ENCODE measurements at regions not wholly inside any gene's neighbourhood (a gene's known extent, or its start where the extent isn't known, plus 50 kb on each side); places are given as distances from the start of the nearest gene placed in this dataset.
A peak's percentile ranks its signal among the peaks of the same experiment; 100 is the strongest.

- Histone ChIP-seq H3K4me1 (peaks cover 17 to 29% (median 19%) of the 10 kb centered on the region in 10 experiments; a peak in 19 of 20 replicates), H3K4me2 (peak overlapping the region; percentile 42 to 87 (median 59)), H4K20me1 (no peaks in the 10 kb centered on the region), H3K27ac (peak overlapping the region; percentile 45 to 63 (median 56); a peak in 19 of 22 replicates), H3K27me3 (no peaks in the 10 kb centered on the region), H3K9ac (peak overlapping the region in 10 of 11 experiments; percentile 7 to 49 (median 34); a peak in 11 of 22 replicates), H3K36me3 (no peaks in the 10 kb centered on the region), H3K9me3 (replicated peaks in 1 of 11) (no peaks in the 10 kb centered on the region), H3K4me3 (peak overlapping the region in 7 of 10 experiments; percentile 23 to 40 (median 30); a peak in 9 of 20 replicates)
- no peak for TF ChIP-seq Cebpa-rat (IDR thresholded peaks at IDR 0.05)
These were observed 484.0 kb downstream of the OLFM4 start for GRCh38 chr13:53512635-53513034.

- H3K4me1 ChIP-seq, result peaks cover 17 to 29% (median 19%) of the 10 kb centered on the region in 10 experiments; a peak in 19 of 20 replicates
- H3K27ac ChIP-seq, result peak overlapping the region in 10 of 11 experiments; percentile 45 to 63 (median 57); a peak in 19 of 22 replicates
- H3K36me3 ChIP-seq, result no peaks in the 10 kb centered on the region
- peak overlapping the region; percentile 7 to 52 (median 43); a peak in 11 of 22 replicates for H3K9ac ChIP-seq
- no peaks in the 10 kb centered on the region for H3K9me3 ChIP-seq (replicated peaks in 1 of 11)
- peak overlapping the region in 7 of 10 experiments; percentile 23 to 40 (median 30); a peak in 9 of 20 replicates for H3K4me3 ChIP-seq
- TF ChIP-seq Cebpa-rat (IDR thresholded peaks at IDR 0.05), result peak in 4 of 11 experiments; percentile 40 to 60 (median 54); a peak in 6 of 22 replicates
- no peaks in the 10 kb centered on the region for H3K27me3 ChIP-seq
- H3K4me2 ChIP-seq, result peak overlapping the region; percentile 42 to 87 (median 59)
- no peaks in the 10 kb centered on the region for H4K20me1 ChIP-seq
These were observed 484.6 kb downstream of the OLFM4 start for GRCh38 chr13:53513226-53513625.

GRCh38 chr13:53520132-53520531, 491.5 kb downstream of the OLFM4 start:
- TF ChIP-seq Cebpa-rat (IDR thresholded peaks at IDR 0.05), result no peak
- H3K9me3 ChIP-seq (replicated peaks in 1 of 11), result no peaks in the 10 kb centered on the region

GRCh38 chr13:53522034-53522433, 493.4 kb downstream of the OLFM4 start:
- Histone ChIP-seq H4K20me1 (no peaks in the 10 kb centered on the region), H3K4me3 (no peak overlapping the region), H3K4me2 (no peak overlapping the region), H3K9ac (no peak overlapping the region), H3K9me3 (replicated peaks in 1 of 11) (no peaks in the 10 kb centered on the region), H3K27me3 (no peaks in the 10 kb centered on the region), H3K4me1 (peaks cover 0 to 23% (median 4%) of the 10 kb centered on the region in 10 experiments; a peak in 13 of 20 replicates), H3K36me3 (no peaks in the 10 kb centered on the region), H3K27ac (no peak overlapping the region)
- TF ChIP-seq Cebpa-rat (IDR thresholded peaks at IDR 0.05), result no peak

More at GRCh38 chr13:53520132-53520531, 491.5 kb downstream of the OLFM4 start:
- H3K4me1 ChIP-seq, result peaks cover 0 to 18% (median 4%) of the 10 kb centered on the region in 10 experiments; a peak in 10 of 20 replicates
- H3K9ac ChIP-seq, result no peak overlapping the region
- no peaks in the 10 kb centered on the region for H3K27me3 ChIP-seq
- H3K4me3 ChIP-seq, result no peak overlapping the region
- no peaks in the 10 kb centered on the region for H4K20me1 ChIP-seq
- H3K4me2 ChIP-seq, result no peak overlapping the region
- no peak overlapping the region for H3K27ac ChIP-seq
- no peaks in the 10 kb centered on the region for H3K36me3 ChIP-seq

GRCh38 chr13:53537586-53537985, 509.0 kb downstream of the OLFM4 start:
- no peak for TF ChIP-seq Cebpa-rat (IDR thresholded peaks at IDR 0.05)
- no peaks in the 10 kb centered on the region for H3K27me3 ChIP-seq
- no peak overlapping the region for H3K9ac ChIP-seq
- H3K4me3 ChIP-seq, result no peak overlapping the region
- no peaks in the 10 kb centered on the region for H4K20me1 ChIP-seq
- no peak overlapping the region for H3K4me2 ChIP-seq
- H3K27ac ChIP-seq, result no peak overlapping the region
- no peaks in the 10 kb centered on the region for H3K4me1 ChIP-seq
- H3K9me3 ChIP-seq (replicated peaks in 1 of 11), result peaks cover 5 to 12% (median 7%) of the 10 kb centered on the region in 11 experiments; a peak in 18 of 22 replicates
- no peaks in the 10 kb centered on the region for H3K36me3 ChIP-seq

- Histone ChIP-seq H3K27me3 (no peaks in the 10 kb centered on the region), H3K9ac (no peak overlapping the region), H3K9me3 (replicated peaks in 1 of 11) (no peaks in the 10 kb centered on the region), H3K4me1 (no peaks in the 10 kb centered on the region), H3K27ac (no peak overlapping the region), H3K4me3 (no peak overlapping the region), H3K4me2 (no peak overlapping the region), H4K20me1 (no peaks in the 10 kb centered on the region), H3K36me3 (no peaks in the 10 kb centered on the region)
- TF ChIP-seq Cebpa-rat (IDR thresholded peaks at IDR 0.05), result no peak
These were observed 516.8 kb downstream of the OLFM4 start for GRCh38 chr13:53545340-53545941.

- Histone ChIP-seq H3K4me3 (no peak overlapping the region), H3K4me2 (no peak overlapping the region), H4K20me1 (no peaks in the 10 kb centered on the region), H3K27me3 (no peaks in the 10 kb centered on the region), H3K27ac (no peak overlapping the region), H3K4me1 (peaks cover 0 to 4% (median 0%) of the 10 kb centered on the region in 10 experiments; a peak in 1 of 20 replicates), H3K36me3 (no peaks in the 10 kb centered on the region), H3K9me3 (replicated peaks in 1 of 11) (no peaks in the 10 kb centered on the region), H3K9ac (no peak overlapping the region)
- TF ChIP-seq Cebpa-rat (IDR thresholded peaks at IDR 0.05), result no peak
These were observed 531.9 kb downstream of the OLFM4 start for GRCh38 chr13:53560556-53560955.

- Histone ChIP-seq H3K9ac (no peak overlapping the region), H3K27me3 (no peaks in the 10 kb centered on the region), H4K20me1 (no peaks in the 10 kb centered on the region), H3K4me1 (peaks cover 0 to 4% (median 0%) of the 10 kb centered on the region in 10 experiments; a peak in 1 of 20 replicates), H3K36me3 (no peaks in the 10 kb centered on the region), H3K4me3 (no peak overlapping the region), H3K9me3 (replicated peaks in 1 of 11) (no peaks in the 10 kb centered on the region), H3K4me2 (no peak overlapping the region), H3K27ac (no peak overlapping the region)
- no peak for TF ChIP-seq Cebpa-rat (IDR thresholded peaks at IDR 0.05)
These were observed 533.8 kb downstream of the OLFM4 start for GRCh38 chr13:53562419-53562818.

- no peaks in the 10 kb centered on the region for H4K20me1 ChIP-seq
These were observed 539.9 kb downstream of the OLFM4 start for GRCh38 chr13:53568491-53568890.

GRCh38 chr13:53569453-53569852, 540.8 kb downstream of the OLFM4 start:
- Histone ChIP-seq H3K27me3 (no peaks in the 10 kb centered on the region), H3K4me2 (no peak overlapping the region), H3K27ac (no peak overlapping the region), H3K4me1 (no peaks in the 10 kb centered on the region), H3K36me3 (no peaks in the 10 kb centered on the region), H4K20me1 (no peaks in the 10 kb centered on the region), H3K4me3 (no peak overlapping the region), H3K9me3 (replicated peaks in 1 of 11) (no peaks in the 10 kb centered on the region), H3K9ac (no peak overlapping the region)
- no peak for TF ChIP-seq Cebpa-rat (IDR thresholded peaks at IDR 0.05)

More at GRCh38 chr13:53568491-53568890, 539.9 kb downstream of the OLFM4 start:
- H3K4me3 ChIP-seq, result no peak overlapping the region
- H3K27me3 ChIP-seq, result no peaks in the 10 kb centered on the region
- H3K27ac ChIP-seq, result no peak overlapping the region
- TF ChIP-seq Cebpa-rat (IDR thresholded peaks at IDR 0.05), result no peak
- no peaks in the 10 kb centered on the region for H3K4me1 ChIP-seq
- H3K9ac ChIP-seq, result no peak overlapping the region
- no peaks in the 10 kb centered on the region for H3K36me3 ChIP-seq
- H3K9me3 ChIP-seq (replicated peaks in 1 of 11), result no peaks in the 10 kb centered on the region
- H3K4me2 ChIP-seq, result no peak overlapping the region

All from BLaER1 treated with 17β-estradiol and CSF1 and Interleukin-3, amounts not matched to agents 10 nM and 100 nM (cell line).